DND-41 (cell line): ENCODE measurements at regions not wholly inside any gene's neighbourhood (a gene's known extent, or its start where the extent isn't known, plus 50 kb on each side); places are given as distances from the start of the nearest gene placed in this dataset.
A peak's percentile ranks its signal among the peaks of the same experiment; 100 is the strongest.

ENCODE experiments used
- ATAC-seq: fragments of 200-7000 bp; cut with Tn5 transposase; 3 replicates; pipeline ENCODE4 v1.9.1; 2021; ENCODE audit warnings: low read depth; ENCODE audit not compliant: insufficient read depth
- DNase-seq: peaks from one replicate; pipeline ENCODE4 v3.0.0-alpha.2; 2020
- H2AFZ ChIP-seq: 2 replicates; pipeline ENCODE4 v1.6.0; 2012; ENCODE audit warnings: low read depth, low read length
- H3K27ac ChIP-seq: 2 replicates; pipeline ENCODE4 v1.5.1; 2012; ENCODE audit warnings: low read length, inconsistent platforms
- H3K27me3 ChIP-seq: fragments of 200-600 bp; sonication (generic); 2 replicates; pipeline ENCODE4 v1.6.0; 2012; ENCODE audit warnings: low read length, mild to moderate bottlenecking, inconsistent platforms; ENCODE audit not compliant: insufficient read depth, poor library complexity
- H3K36me3 ChIP-seq: 2 replicates; pipeline ENCODE4 v1.5.1; 2012; ENCODE audit warnings: low read length, inconsistent platforms; ENCODE audit not compliant: insufficient read depth
- H3K4me1 ChIP-seq: 2 replicates; pipeline ENCODE4 v1.5.1; 2012; ENCODE audit warnings: mild to moderate bottlenecking, low read length; ENCODE audit not compliant: insufficient read depth
- H3K4me2 ChIP-seq: 2 replicates; pipeline ENCODE4 v1.6.0; 2012; ENCODE audit warnings: mild to moderate bottlenecking, moderate library complexity, low read length, inconsistent platforms; ENCODE audit not compliant: insufficient read depth
- H3K4me3 ChIP-seq, 2 experiments: fragments of 200-600 bp in 1 of 2; shearing (Covaris generic) in 1 of 2; 2 replicates each; pipeline ENCODE4 v1.5.1; 2012 to 2016; ENCODE audit warnings: inconsistent platforms in 2 of 2, low read length in 2 of 2, mild to moderate bottlenecking in 2 of 2, low read depth in 1 of 2, moderate library complexity in 1 of 2
- H3K79me2 ChIP-seq: 2 replicates; pipeline ENCODE4 v1.6.0; 2012; ENCODE audit warnings: low read length, inconsistent platforms; ENCODE audit not compliant: insufficient read depth
- H3K9ac ChIP-seq: 2 replicates; pipeline ENCODE4 v1.6.0; 2012; ENCODE audit warnings: low read depth, mild to moderate bottlenecking, inconsistent platforms, low read length, moderate library complexity
- H3K9me3 ChIP-seq: 2 replicates; pipeline ENCODE4 v1.5.1; 2012; ENCODE audit warnings: low read length, moderate library complexity, mild to moderate bottlenecking, inconsistent platforms; ENCODE audit not compliant: insufficient read depth, severe bottlenecking
- H4K20me1 ChIP-seq: 2 replicates; pipeline ENCODE4 v1.6.0; 2012; ENCODE audit warnings: low read length; ENCODE audit not compliant: insufficient read depth
- CTCF ChIP-seq: IDR thresholded peaks from 2 replicates; pipeline ENCODE4 v1.5.1; 2012; ENCODE audit warnings: borderline replicate concordance, low read length, moderate library complexity, mild to moderate bottlenecking; ENCODE audit not compliant: poor library complexity, severe bottlenecking; ENCODE audit errors: extremely low read depth
- EZH2 ChIP-seq: IDR thresholded peaks from 3 replicates; pipeline ENCODE4 v1.6.1; 2012; ENCODE audit warnings: borderline replicate concordance, low read depth, mild to moderate bottlenecking, moderate library complexity, low read length, inconsistent platforms; ENCODE audit not compliant: severe bottlenecking

- Histone ChIP-seq H2AFZ (0 out of 2 replicates have a peak overlapping the region, but pooled peaks have one; percentile 8), H3K4me3 (no peak overlapping the region), H3K9ac (no peak overlapping the region), H3K4me2 (no peak overlapping the region), H3K27me3 (no peaks in the 10 kb centered on the region), H3K36me3 (no peaks in the 10 kb centered on the region), H3K9me3 (no peaks in the 10 kb centered on the region), H3K4me1 (peaks cover 10% of the 10 kb centered on the region), H4K20me1 (no peaks in the 10 kb centered on the region), H3K27ac (no peak overlapping the region), H3K79me2 (no peaks in the 10 kb centered on the region)
- TF ChIP-seq CTCF (no peak), EZH2 (no peak)
- DNase-seq (no peak), ATAC-seq (no peak)
Observed at GRCh38 chr7:16978358-16979244, 96.8 kb upstream of the AGR3 start.

- no peaks in the 10 kb centered on the region for H3K79me2 ChIP-seq
- no peaks in the 10 kb centered on the region for H3K9me3 ChIP-seq
- no peak overlapping the region for H2AFZ ChIP-seq
- no peak overlapping the region for H3K4me2 ChIP-seq
- TF ChIP-seq EZH2 (no peak), CTCF (no peak)
- no peaks in the 10 kb centered on the region for H4K20me1 ChIP-seq
- no peaks in the 10 kb centered on the region for H3K27me3 ChIP-seq
- H3K27ac ChIP-seq, result no peak overlapping the region
- no peak for ATAC-seq
- DNase-seq, result no peak
- H3K9ac ChIP-seq, result no peak overlapping the region
- no peaks in the 10 kb centered on the region for H3K36me3 ChIP-seq
- no peak overlapping the region for H3K4me3 ChIP-seq
- peaks cover 10% of the 10 kb centered on the region for H3K4me1 ChIP-seq
Observed at GRCh38 chr7:16980539-16980938, 98.8 kb upstream of the AGR3 start.

- no peaks in the 10 kb centered on the region for H3K9me3 ChIP-seq
- H4K20me1 ChIP-seq, result no peaks in the 10 kb centered on the region
- DNase-seq, result peak; percentile 48
- H3K9ac ChIP-seq, result no peak overlapping the region
- ATAC-seq, result peak; percentile 52; the same call in 2 of the 3 replicates
- no peaks in the 10 kb centered on the region for H3K36me3 ChIP-seq
- H3K27me3 ChIP-seq, result no peaks in the 10 kb centered on the region
- no peak overlapping the region for H3K4me3 ChIP-seq
- H3K27ac ChIP-seq, result peak overlapping the region; percentile 52
- no peaks in the 10 kb centered on the region for H3K79me2 ChIP-seq
- H3K4me1 ChIP-seq, result peaks cover 10% of the 10 kb centered on the region
- TF ChIP-seq EZH2 (no peak), CTCF (peak; percentile 93)
- peak overlapping the region; percentile 42; the same call in 1 of the 2 replicates for H2AFZ ChIP-seq
- peak overlapping the region; percentile 40; the same call in 1 of the 2 replicates for H3K4me2 ChIP-seq
Observed at GRCh38 chr7:16982640-16983350, 101.0 kb upstream of the AGR3 start.
